HEK293 (cell line): ENCODE measurements at regions not wholly inside any gene's neighbourhood (a gene's known extent, or its start where the extent isn't known, plus 50 kb on each side); places are given as distances from the start of the nearest gene placed in this dataset.

Experiments
- CTCF ChIA-PET: fragments of 350-600 bp; formaldehyde crosslinking; extraction: SDS; loops from one replicate; lab custom pipeline; 2021; ENCODE audit warnings: antibody characterized with exemption; lab: Yijun Ruan, JAX
- POLR2A ChIA-PET: fragments of 300-600 bp; formaldehyde crosslinking; extraction: SDS; loops from one replicate; lab custom pipeline; 2020; ENCODE audit warnings: antibody characterized with exemption, inconsistent platforms; lab: Yijun Ruan, JAX
- H3K27ac ChIP-seq: fragments of 200-500 bp; sonication (Bioruptor generic); 2 replicates; pipeline ENCODE4 v1.5.1; 2014; ENCODE audit warnings: low read depth, low read length, control low read depth, inconsistent platforms; ENCODE audit errors: extremely low read depth
- H3K36me3 ChIP-seq, 2 experiments: fragments of 200-500 bp in 1 of 2; sonication (Bioruptor generic) in 1 of 2; 1 replicate in 1 of 2; 2 replicates in 1 of 2; pipeline ENCODE4 v1.5.1; 2014 to 2017; ENCODE audit warnings: inconsistent platforms in 2 of 2, low read length in 2 of 2; ENCODE audit not compliant: control insufficient read depth in 2 of 2, insufficient read depth in 1 of 2
- H3K4me1 ChIP-seq: fragments of 200-500 bp; sonication (Bioruptor generic); 2 replicates; pipeline ENCODE4 v1.5.1; 2014; ENCODE audit warnings: mild to moderate bottlenecking, low read length, inconsistent platforms; ENCODE audit not compliant: control insufficient read depth, insufficient read depth
- H3K4me3 ChIP-seq: 2 replicates; pipeline ENCODE4 v1.5.1; 2011; ENCODE audit warnings: low read depth, mild to moderate bottlenecking, control low read depth, low read length, moderate library complexity
- H3K9me3 ChIP-seq: fragments of 200-500 bp; sonication (Bioruptor generic); 2 replicates; pipeline ENCODE4 v1.5.1; 2014; ENCODE audit warnings: low read depth, low read length, inconsistent platforms; ENCODE audit not compliant: control insufficient read depth, insufficient read depth
- GLIS1 ChIP-seq: fragments of 450-650 bp; formaldehyde crosslinking; IDR thresholded peaks from 2 replicates; pipeline ENCODE4 v1.5.1; 2016; ENCODE audit warnings: missing biosample characterization, missing genetic modification characterization
- GLIS2 ChIP-seq: fragments of 450-650 bp; formaldehyde crosslinking; IDR thresholded peaks from 2 replicates; pipeline ENCODE4 v1.5.1; 2016; ENCODE audit warnings: missing biosample characterization, missing genetic modification characterization
- IKZF3 ChIP-seq: fragments of 450-650 bp; IDR thresholded peaks from 2 replicates; pipeline ENCODE4 v1.5.0; 2018; ENCODE audit warnings: missing biosample characterization, mild to moderate bottlenecking, missing genetic modification characterization, moderate library complexity
- SALL2 ChIP-seq: fragments of 450-650 bp; formaldehyde crosslinking; IDR thresholded peaks from 2 replicates; pipeline ENCODE4 v1.5.0; 2017; ENCODE audit warnings: missing biosample characterization, mild to moderate bottlenecking, missing genetic modification characterization, borderline replicate concordance
- SETDB1 ChIP-seq: IDR thresholded peaks from one replicate; pipeline ENCODE4 v1.6.1; 2017; ENCODE audit warnings: mild to moderate bottlenecking, low read length, moderate library complexity, mixed read lengths; ENCODE audit not compliant: insufficient read length
- TRIM28 ChIP-seq: IDR thresholded peaks from 2 replicates; pipeline ENCODE4 v1.6.1; 2011; ENCODE audit warnings: low read length, control low read depth, borderline replicate concordance
- ZBTB1 ChIP-seq: fragments of 450-650 bp; formaldehyde crosslinking; IDR thresholded peaks from 2 replicates; pipeline ENCODE4 v1.5.1; 2016; ENCODE audit warnings: missing biosample characterization, missing genetic modification characterization
- ZNF10 ChIP-seq: fragments of 450-650 bp; formaldehyde crosslinking; IDR thresholded peaks from 2 replicates; pipeline ENCODE4 v1.5.1; 2017; ENCODE audit warnings: missing biosample characterization, missing genetic modification characterization
- ZNF114 ChIP-seq: fragments of 450-650 bp; formaldehyde crosslinking; IDR thresholded peaks from 2 replicates; pipeline ENCODE4 v1.5.0; 2017; ENCODE audit warnings: missing biosample characterization, missing genetic modification characterization
- ZNF121 ChIP-seq: fragments of 450-650 bp; formaldehyde crosslinking; IDR thresholded peaks from 2 replicates; pipeline ENCODE4 v1.5.1; 2016; ENCODE audit warnings: missing biosample characterization, missing genetic modification characterization
- ZNF155 ChIP-seq: fragments of 450-650 bp; formaldehyde crosslinking; IDR thresholded peaks from 2 replicates; pipeline ENCODE4 v1.5.1; 2016; ENCODE audit warnings: missing biosample characterization, missing genetic modification characterization
- ZNF157 ChIP-seq: fragments of 450-650 bp; formaldehyde crosslinking; IDR thresholded peaks from 2 replicates; pipeline ENCODE4 v1.5.1; 2016; ENCODE audit warnings: missing biosample characterization, missing genetic modification characterization
- ZNF23 ChIP-seq: fragments of 450-650 bp; formaldehyde crosslinking; IDR thresholded peaks from 2 replicates; pipeline ENCODE4 v1.5.1; 2016; ENCODE audit warnings: missing biosample characterization, missing genetic modification characterization, borderline replicate concordance
- ZNF266 ChIP-seq: fragments of 450-650 bp; formaldehyde crosslinking; IDR thresholded peaks from 2 replicates; pipeline ENCODE4 v1.5.1; 2016; ENCODE audit warnings: missing biosample characterization, missing genetic modification characterization, low read depth
- ZNF302 ChIP-seq: fragments of 450-650 bp; formaldehyde crosslinking; IDR thresholded peaks from 2 replicates; pipeline ENCODE4 v1.5.1; 2016; ENCODE audit warnings: missing biosample characterization, missing genetic modification characterization, low read depth
- ZNF335 ChIP-seq: fragments of 450-650 bp; formaldehyde crosslinking; conservative IDR thresholded peaks from 2 replicates; pipeline ENCODE4 v1.5.1; 2016; ENCODE audit warnings: missing biosample characterization, missing genetic modification characterization
- ZNF510 ChIP-seq: fragments of 450-650 bp; formaldehyde crosslinking; IDR thresholded peaks from 2 replicates; pipeline ENCODE4 v1.5.1; 2018; ENCODE audit warnings: mild to moderate bottlenecking, missing genetic modification characterization, missing biosample characterization; ENCODE audit not compliant: insufficient replicate concordance
- ZNF514 ChIP-seq: fragments of 450-650 bp; formaldehyde crosslinking; IDR thresholded peaks from 2 replicates; pipeline ENCODE4 v1.5.1; 2016; ENCODE audit warnings: missing biosample characterization, missing genetic modification characterization
- ZNF610 ChIP-seq: fragments of 450-650 bp; formaldehyde crosslinking; IDR thresholded peaks from 2 replicates; pipeline ENCODE4 v1.5.1; 2016; ENCODE audit warnings: missing biosample characterization, missing genetic modification characterization, borderline replicate concordance
- ZNF623 ChIP-seq: fragments of 450-650 bp; formaldehyde crosslinking; IDR thresholded peaks from 2 replicates; pipeline ENCODE4 v1.5.1; 2016; ENCODE audit warnings: missing biosample characterization, missing genetic modification characterization
- ZNF626 ChIP-seq: fragments of 450-650 bp; sonication (Bioruptor Pico); formaldehyde crosslinking; IDR thresholded peaks from 2 replicates; pipeline ENCODE4 v1.5.1; 2018; ENCODE audit warnings: missing biosample characterization, missing genetic modification characterization, inconsistent platforms
- ZNF664 ChIP-seq: fragments of 450-650 bp; formaldehyde crosslinking; IDR thresholded peaks from 2 replicates; pipeline ENCODE4 v1.5.1; 2016; ENCODE audit warnings: missing biosample characterization, missing genetic modification characterization
- ZNF747 ChIP-seq: fragments of 450-650 bp; formaldehyde crosslinking; IDR thresholded peaks from 2 replicates; pipeline ENCODE4 v1.5.1; 2016; ENCODE audit warnings: missing biosample characterization, missing genetic modification characterization
- ZNF777 ChIP-seq: fragments of 450-650 bp; formaldehyde crosslinking; IDR thresholded peaks from 2 replicates; pipeline ENCODE4 v1.5.1; 2017; ENCODE audit warnings: missing biosample characterization, missing genetic modification characterization, borderline replicate concordance
- ZNF791 ChIP-seq: fragments of 450-650 bp; formaldehyde crosslinking; IDR thresholded peaks from 2 replicates; pipeline ENCODE4 v1.5.1; 2016; ENCODE audit warnings: missing biosample characterization, missing genetic modification characterization
- ZNF830 ChIP-seq: fragments of 450-650 bp; IDR thresholded peaks from 2 replicates; pipeline ENCODE4 v1.5.0; 2018; ENCODE audit warnings: missing biosample characterization, missing genetic modification characterization, low read depth, mild to moderate bottlenecking, moderate library complexity
- ZNF843 ChIP-seq: fragments of 450-650 bp; formaldehyde crosslinking; IDR thresholded peaks from 2 replicates; pipeline ENCODE4 v1.5.1; 2016; ENCODE audit warnings: missing biosample characterization, missing genetic modification characterization
- TF ChIP-seq, protein P1 (sequence below): fragments of 450-650 bp; formaldehyde crosslinking; IDR thresholded peaks from 2 replicates; pipeline ENCODE4 v1.5.1; 2017; ENCODE audit warnings: missing biosample characterization, missing genetic modification characterization
- TF ChIP-seq, protein P2 (sequence below): fragments of 450-650 bp; formaldehyde crosslinking; IDR thresholded peaks from 2 replicates; pipeline ENCODE4 v1.5.1; 2017; ENCODE audit warnings: missing biosample characterization, missing genetic modification characterization
- TF ChIP-seq, protein P3 (sequence below): fragments of 450-650 bp; formaldehyde crosslinking; IDR thresholded peaks from 2 replicates; pipeline ENCODE4 v1.5.1; 2016; ENCODE audit warnings: missing biosample characterization, missing genetic modification characterization
- TF ChIP-seq, protein P4 (sequence below): fragments of 450-650 bp; formaldehyde crosslinking; IDR thresholded peaks from 2 replicates; pipeline ENCODE4 v1.5.1; 2016; ENCODE audit warnings: missing biosample characterization, missing genetic modification characterization

DNA sequence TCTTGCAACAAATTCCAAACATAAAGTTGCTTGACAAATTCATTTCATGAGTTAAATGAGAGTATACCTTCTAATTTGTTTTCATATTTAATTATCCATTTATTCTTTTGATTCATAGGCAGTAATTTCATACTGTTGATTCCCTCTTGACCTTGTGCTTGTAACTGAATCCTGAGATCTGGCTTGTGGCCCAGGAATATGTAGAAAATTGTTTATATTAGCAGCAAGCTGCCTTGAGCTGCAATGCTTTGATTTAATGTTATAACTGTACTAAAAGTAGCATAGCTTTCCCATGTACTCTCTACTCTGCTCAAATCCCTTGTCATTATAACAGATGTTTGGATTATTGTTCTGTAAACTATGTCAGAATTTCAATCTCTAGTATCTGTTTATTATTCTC, 780.7 kb downstream of the NR2F1-AS1 start (continued):
- peak; percentile 73; the same call in 1 of the 2 replicates for TF ChIP-seq ZNF843 (tag by site-specific recombination)
- TF ChIP-seq ZNF830 = no peak
- TF ChIP-seq, protein P1, sequence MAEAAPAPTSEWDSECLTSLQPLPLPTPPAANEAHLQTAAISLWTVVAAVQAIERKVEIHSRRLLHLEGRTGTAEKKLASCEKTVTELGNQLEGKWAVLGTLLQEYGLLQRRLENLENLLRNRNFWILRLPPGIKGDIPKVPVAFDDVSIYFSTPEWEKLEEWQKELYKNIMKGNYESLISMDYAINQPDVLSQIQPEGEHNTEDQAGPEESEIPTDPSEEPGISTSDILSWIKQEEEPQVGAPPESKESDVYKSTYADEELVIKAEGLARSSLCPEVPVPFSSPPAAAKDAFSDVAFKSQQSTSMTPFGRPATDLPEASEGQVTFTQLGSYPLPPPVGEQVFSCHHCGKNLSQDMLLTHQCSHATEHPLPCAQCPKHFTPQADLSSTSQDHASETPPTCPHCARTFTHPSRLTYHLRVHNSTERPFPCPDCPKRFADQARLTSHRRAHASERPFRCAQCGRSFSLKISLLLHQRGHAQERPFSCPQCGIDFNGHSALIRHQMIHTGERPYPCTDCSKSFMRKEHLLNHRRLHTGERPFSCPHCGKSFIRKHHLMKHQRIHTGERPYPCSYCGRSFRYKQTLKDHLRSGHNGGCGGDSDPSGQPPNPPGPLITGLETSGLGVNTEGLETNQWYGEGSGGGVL (tag by site-specific recombination) = no peak
- TF ChIP-seq GLIS2 (tag by site-specific recombination) = no peak
- no peak for TF ChIP-seq ZNF623 (tag by site-specific recombination)
- TF ChIP-seq, protein P2, sequence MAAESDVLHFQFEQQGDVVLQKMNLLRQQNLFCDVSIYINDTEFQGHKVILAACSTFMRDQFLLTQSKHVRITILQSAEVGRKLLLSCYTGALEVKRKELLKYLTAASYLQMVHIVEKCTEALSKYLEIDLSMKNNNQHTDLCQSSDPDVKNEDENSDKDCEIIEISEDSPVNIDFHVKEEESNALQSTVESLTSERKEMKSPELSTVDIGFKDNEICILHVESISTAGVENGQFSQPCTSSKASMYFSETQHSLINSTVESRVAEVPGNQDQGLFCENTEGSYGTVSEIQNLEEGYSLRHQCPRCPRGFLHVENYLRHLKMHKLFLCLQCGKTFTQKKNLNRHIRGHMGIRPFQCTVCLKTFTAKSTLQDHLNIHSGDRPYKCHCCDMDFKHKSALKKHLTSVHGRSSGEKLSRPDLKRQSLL = no peak
- TF ChIP-seq ZNF114 (tag by site-specific recombination) = no peak
- TF ChIP-seq ZNF777 (tag by site-specific recombination) = no peak
- TF ChIP-seq IKZF3 = peak; percentile 80
- no peak for TF ChIP-seq ZNF335
- TF ChIP-seq ZNF747 (tag by site-specific recombination) = no peak
- TF ChIP-seq ZNF664 (tag by site-specific recombination) = peak; percentile 82
- TF ChIP-seq GLIS1 (tag by site-specific recombination) = no peak

DNA sequence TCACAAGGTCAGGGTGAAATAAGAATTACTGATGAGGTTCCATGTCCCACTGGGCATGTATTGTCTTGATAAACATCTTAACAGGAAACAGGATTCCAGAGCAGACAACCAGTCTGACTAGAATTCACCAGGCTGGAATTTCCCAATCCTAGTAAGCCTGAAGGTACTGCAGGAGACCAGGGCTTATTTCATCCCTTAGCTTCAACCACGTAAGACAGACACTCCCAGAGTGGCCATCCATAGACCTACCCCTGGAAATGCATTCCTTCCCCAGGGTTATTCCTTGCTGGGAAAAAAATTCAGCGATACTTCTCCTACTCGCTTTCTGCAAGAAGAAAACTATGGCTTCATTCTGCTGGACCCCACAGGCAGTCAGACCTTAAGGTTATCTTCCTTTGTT, 785.4 kb downstream of the NR2F1-AS1 start:
- Histone ChIP-seq H3K4me3 (no peak overlapping the region), H3K4me1 (peaks cover 9% of the 10 kb centered on the region), H3K9me3 (no peaks in the 10 kb centered on the region), H3K27ac (no peak overlapping the region), H3K36me3 (no peaks in the 10 kb centered on the region)
- ChIA-PET CTCF (no interaction called here), POLR2A (no interaction called here)
- TF ChIP-seq ZNF266 (tag by site-specific recombination) (no peak), ZNF610 (tag by site-specific recombination) (no peak), TRIM28 (peak; percentile 97), ZNF510 (tag by site-specific recombination) (peak; percentile 40), SETDB1 (peak; percentile 97), ZNF626 (tag by site-specific recombination) (0 out of 2 replicates have a peak, but pooled peaks have one; percentile 55)

DNA sequence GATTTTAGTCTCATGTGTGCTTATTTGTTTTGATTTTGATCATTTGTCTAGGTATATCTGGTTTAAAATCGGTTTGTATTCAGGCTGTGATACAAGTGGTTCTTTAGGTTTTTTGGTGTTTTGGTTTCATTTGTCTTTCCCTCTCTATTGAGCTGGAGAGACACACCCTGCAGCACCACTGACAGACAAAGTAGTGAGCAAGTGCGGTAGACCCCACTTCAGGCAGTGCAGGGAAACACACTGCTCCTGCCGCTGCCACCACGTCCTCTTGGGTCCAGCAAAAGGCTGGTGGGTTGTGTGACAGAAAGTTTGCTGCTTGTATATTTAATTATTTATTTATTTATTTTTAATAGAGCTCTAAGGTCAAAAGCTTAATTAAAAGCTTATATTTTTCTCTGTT, 801.0 kb downstream of the NR2F1-AS1 start:
- Histone ChIP-seq H3K27ac (no peak overlapping the region), H3K9me3 (no peaks in the 10 kb centered on the region), H3K36me3 (no peaks in the 10 kb centered on the region), H3K4me3 (no peak overlapping the region), H3K4me1 (no peaks in the 10 kb centered on the region)
- ChIA-PET POLR2A (no interaction called here), CTCF (no interaction called here)
- no peak for TF ChIP-seq ZNF121 (tag by site-specific recombination)
- TF ChIP-seq, protein P3, sequence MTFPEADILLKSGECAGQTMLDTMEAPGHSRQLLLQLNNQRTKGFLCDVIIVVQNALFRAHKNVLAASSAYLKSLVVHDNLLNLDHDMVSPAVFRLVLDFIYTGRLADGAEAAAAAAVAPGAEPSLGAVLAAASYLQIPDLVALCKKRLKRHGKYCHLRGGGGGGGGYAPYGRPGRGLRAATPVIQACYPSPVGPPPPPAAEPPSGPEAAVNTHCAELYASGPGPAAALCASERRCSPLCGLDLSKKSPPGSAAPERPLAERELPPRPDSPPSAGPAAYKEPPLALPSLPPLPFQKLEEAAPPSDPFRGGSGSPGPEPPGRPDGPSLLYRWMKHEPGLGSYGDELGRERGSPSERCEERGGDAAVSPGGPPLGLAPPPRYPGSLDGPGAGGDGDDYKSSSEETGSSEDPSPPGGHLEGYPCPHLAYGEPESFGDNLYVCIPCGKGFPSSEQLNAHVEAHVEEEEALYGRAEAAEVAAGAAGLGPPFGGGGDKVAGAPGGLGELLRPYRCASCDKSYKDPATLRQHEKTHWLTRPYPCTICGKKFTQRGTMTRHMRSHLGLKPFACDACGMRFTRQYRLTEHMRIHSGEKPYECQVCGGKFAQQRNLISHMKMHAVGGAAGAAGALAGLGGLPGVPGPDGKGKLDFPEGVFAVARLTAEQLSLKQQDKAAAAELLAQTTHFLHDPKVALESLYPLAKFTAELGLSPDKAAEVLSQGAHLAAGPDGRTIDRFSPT (tag by site-specific recombination) = no peak
- no peak for TF ChIP-seq ZNF623 (tag by site-specific recombination)
- TF ChIP-seq ZBTB1 (tag by site-specific recombination) = no peak
- no peak for TF ChIP-seq ZNF23 (tag by site-specific recombination)
- TF ChIP-seq ZNF791 = no peak
- TF ChIP-seq, protein P4, sequence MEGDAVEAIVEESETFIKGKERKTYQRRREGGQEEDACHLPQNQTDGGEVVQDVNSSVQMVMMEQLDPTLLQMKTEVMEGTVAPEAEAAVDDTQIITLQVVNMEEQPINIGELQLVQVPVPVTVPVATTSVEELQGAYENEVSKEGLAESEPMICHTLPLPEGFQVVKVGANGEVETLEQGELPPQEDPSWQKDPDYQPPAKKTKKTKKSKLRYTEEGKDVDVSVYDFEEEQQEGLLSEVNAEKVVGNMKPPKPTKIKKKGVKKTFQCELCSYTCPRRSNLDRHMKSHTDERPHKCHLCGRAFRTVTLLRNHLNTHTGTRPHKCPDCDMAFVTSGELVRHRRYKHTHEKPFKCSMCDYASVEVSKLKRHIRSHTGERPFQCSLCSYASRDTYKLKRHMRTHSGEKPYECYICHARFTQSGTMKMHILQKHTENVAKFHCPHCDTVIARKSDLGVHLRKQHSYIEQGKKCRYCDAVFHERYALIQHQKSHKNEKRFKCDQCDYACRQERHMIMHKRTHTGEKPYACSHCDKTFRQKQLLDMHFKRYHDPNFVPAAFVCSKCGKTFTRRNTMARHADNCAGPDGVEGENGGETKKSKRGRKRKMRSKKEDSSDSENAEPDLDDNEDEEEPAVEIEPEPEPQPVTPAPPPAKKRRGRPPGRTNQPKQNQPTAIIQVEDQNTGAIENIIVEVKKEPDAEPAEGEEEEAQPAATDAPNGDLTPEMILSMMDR = no peak
- no peak for TF ChIP-seq ZNF155 (tag by site-specific recombination)
- TF ChIP-seq ZNF10 = no peak
- TF ChIP-seq ZNF157 (tag by site-specific recombination) = no peak
- TF ChIP-seq ZNF302 = no peak
- no peak for TF ChIP-seq ZNF777 (tag by site-specific recombination)
- TF ChIP-seq ZNF514 = no peak
- TF ChIP-seq SALL2 (tag by site-specific recombination) = no peak
